Germinal center (tissue), 1 donor: ENCODE measurements at regions not wholly inside any gene's neighbourhood (a gene's known extent, or its start where the extent isn't known, plus 50 kb on each side); places are given as distances from the start of the nearest gene placed in this dataset.
"Not testable (repeated sequence)": the region's sequence is repeated elsewhere in the genome, so short reads cannot be mapped to it uniquely, and the experiment has no call there.

Experiments
- DNase-seq: peaks from one replicate; pipeline ENCODE4 v3.0.0; 2012; ENCODE audit warnings: mixed read lengths, low spot score

- DNase-seq: no peak
Measured at GRCh38 chr12:42716491-42716891, 126.9 kb upstream of the PRICKLE1 start.

DNA sequence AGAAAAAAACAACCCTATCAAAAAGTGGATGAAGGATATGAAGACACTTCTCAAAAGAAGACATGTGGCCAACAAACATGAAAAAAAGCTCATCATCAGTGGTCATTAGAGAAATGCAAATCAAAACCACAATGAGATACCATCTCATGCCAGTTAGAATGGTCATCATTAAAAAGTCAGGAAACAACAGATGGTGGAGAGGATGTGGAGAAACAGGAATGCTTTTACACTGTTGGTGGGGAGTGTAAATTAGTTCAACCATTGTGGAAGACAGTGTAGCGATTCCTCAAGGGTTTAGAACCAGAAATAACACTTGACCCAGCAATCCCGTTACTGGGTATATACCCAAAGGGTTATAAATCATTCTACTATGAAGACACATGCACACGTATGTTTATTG, 124.0 kb upstream of the PRICKLE1 start:
- not testable (repeated sequence) for DNase-seq

DNA sequence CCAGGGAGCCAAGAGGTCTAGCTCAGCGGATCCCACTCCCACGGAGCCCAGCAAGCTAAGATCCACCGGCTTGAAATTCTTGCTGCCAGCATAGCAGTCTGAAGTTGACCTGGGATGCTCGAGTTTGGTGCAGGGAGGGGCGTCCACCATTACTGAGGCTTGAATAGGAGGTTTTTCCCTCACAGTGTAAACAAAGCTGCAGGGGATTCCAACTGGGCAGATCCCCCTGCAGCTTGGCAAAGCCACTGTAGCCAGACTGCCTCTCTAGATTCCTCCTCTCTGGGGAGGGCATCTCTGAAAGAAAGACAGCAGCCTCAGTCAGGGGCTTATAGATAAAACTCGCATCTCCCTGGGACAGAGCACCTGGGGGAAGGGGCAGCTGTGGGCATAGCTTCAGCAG, 118.8 kb upstream of the PRICKLE1 start:
- DNase-seq: not testable (repeated sequence)

GRCh38 chr12:42707312-42708226, 118.0 kb upstream of the PRICKLE1 start:
- DNase-seq: no peak

DNA sequence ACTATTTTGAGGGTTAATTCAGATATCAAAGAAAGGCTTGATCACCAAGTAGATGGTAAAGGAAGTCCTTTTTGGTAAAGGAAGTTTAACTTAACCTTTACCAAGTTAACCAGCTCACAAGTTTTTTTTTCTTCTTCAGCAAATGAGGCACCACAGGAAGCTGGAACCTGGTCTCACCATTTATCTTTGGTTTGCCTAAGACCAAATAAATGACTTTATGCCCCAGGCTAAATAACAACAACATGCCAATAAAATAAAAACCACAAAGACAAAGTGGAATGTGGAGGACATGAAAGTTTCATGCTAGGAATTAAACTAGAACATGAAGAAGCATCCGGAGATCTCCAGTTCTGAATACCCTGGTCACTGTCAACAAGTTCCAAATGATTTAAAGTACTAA, 116.8 kb upstream of the PRICKLE1 start:
- no peak for DNase-seq

DNA sequence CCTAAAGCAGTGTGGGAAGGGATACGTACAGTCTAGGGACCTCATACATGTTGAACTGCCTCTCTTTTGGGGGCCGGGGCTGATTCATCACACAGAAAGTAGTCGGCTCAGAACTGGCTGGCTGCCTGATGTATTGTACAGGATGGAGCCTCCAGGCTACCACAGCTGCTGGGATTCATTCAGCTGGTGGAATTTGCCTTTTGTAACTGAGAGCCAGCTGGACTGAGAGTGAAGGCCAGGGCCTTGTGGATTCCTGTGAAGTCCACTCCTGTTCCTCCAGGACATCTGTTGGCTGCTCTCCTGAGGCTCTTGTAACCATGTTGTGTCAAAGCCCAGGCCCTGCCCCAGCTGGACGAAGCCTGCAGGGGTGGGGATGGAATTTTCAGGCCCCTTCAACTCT, 116.3 kb upstream of the PRICKLE1 start:
- no peak for DNase-seq

DNA sequence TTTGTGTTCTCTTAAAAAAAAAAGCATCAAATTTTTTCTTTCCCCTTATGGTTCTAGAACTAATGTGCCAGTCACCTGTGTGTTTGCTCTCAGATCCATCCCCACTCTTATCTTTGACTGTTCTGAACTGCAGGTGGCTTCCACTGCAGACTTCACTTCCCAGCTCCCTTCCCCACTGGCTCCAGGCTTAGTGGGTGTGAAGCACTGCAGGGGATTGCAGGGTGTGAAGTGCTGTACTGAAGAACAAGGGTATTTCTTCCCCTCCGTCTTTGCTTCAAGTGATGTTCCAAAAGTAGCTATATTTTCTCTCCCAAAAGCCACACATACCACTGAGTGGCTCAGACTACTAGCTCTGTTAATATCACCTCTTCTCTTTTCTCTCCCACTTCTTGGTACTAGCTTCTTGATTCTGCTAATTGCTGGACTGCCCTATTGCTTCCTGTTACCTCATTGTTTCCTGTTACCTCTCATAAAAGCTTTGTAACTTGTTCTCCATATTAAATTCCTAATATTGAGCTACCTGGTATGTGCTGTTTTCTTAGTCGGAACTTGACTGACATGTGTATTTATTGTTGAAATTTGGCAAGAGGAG, 115.4 kb upstream of the PRICKLE1 start:
- DNase-seq: no peak

DNA sequence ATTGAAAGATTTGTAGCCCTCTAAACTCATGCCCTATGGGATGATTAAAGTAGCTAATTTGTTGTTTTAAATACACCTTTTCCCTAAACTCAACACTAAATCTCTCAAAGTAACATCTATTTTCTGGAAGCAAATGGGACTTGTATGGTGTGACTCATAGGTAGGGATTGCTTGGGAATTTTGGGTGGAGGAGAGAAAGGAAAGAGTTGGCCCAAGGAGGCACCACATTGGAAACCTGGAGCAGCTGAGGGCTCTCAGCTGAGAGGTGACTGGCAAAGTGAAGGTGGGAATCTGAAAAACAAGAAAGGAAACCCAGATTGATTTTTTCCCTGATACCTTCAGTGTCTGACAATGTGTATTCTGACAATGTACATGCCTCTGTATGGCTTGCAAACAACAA, 114.8 kb upstream of the PRICKLE1 start:
- no peak for DNase-seq

DNA sequence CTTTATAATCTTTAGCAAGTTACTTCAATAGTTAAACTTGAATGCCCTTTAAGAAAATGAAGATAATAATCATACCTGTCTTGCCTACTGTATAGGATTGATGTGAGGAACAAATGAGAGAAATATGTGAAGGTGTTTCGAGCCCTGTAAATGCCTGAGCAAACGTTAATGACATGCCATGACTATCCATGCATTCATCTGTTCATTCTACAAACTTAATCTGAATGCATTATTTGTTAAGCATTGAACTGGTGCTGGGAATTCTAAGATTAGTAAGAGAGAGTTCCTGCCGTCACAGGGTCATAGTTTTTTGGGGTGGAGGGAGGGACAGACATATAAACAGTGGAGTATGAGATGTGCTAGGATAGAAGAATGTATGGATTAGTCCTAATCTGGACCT, 111.5 kb upstream of the PRICKLE1 start:
- no peak for DNase-seq

GRCh38 chr12:42698213-42698612, 108.7 kb upstream of the PRICKLE1 start:
- DNase-seq: no peak

DNA sequence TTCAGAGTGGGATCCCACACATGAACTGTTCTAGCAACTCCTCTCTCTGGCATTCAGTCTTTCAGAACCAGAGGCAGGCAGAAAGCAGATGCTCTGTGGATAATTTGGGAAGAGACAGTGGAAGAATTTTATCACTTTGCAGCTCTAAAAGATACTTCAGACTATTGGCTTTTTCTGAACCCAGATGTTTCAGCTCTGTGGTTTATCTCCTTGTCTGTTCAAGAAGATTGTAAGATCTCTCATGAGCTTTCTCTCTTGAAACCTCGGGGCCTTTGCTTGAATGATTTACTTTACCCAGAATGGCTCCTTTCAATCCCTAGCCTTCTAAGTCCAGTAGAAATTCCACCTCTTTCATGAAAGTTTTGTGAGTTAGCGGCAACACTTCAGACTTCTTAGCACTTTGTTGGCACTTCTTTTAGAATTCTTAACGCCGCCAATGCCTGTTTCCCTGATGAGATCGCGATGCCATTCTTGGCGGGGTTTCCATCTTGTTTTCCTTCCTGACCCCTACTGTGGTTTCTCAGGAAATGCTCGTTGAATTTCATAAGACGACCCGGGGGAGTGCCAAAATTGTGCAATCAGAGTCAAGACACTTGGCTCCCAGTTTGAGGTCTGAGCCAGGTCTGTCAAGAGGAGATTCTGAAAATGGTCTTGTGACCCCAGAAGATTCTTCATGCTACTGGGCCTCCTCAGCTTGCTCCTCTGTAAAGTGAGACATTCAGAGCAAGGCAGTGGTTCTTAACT, 107.0 kb upstream of the PRICKLE1 start:
- no peak for DNase-seq

- no peak for DNase-seq
Measured at GRCh38 chr12:42695490-42695995, 106.0 kb upstream of the PRICKLE1 start.

- DNase-seq: no peak
Measured at GRCh38 chr12:42692749-42693148, 103.2 kb upstream of the PRICKLE1 start.

GRCh38 chr12:42691991-42692557, 102.5 kb upstream of the PRICKLE1 start:
- DNase-seq: no peak

GRCh38 chr12:42690264-42690663, 100.7 kb upstream of the PRICKLE1 start:
- DNase-seq: no peak

GRCh38 chr12:42689699-42690098, 100.2 kb upstream of the PRICKLE1 start:
- no peak for DNase-seq

- DNase-seq: no peak
Measured at GRCh38 chr12:42686514-42687172, 97.1 kb upstream of the PRICKLE1 start.

- no peak for DNase-seq
Measured at GRCh38 chr12:42684802-42685071, 95.2 kb upstream of the PRICKLE1 start.

GRCh38 chr12:42683933-42684801, 94.6 kb upstream of the PRICKLE1 start:
- DNase-seq: no peak

DNA sequence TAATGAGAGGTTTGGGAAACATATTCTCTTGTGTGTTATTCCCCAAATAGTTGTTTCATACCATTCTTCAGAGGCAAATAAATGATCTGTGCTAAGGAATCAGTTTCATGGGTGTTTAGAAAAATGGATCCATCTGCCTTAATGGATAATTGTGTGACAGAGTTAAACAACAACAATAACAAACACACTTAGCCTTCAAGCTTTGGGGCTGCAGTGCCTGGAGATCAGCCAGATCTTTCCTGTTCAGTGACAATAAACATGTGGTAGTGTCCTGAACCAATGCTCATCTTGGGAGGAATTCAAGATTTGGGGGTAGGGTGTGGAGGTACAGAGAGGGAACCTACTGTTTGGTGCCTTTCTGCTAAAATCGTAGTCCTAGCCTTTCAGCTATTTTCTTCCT, 93.7 kb upstream of the PRICKLE1 start:
- no peak for DNase-seq

DNA sequence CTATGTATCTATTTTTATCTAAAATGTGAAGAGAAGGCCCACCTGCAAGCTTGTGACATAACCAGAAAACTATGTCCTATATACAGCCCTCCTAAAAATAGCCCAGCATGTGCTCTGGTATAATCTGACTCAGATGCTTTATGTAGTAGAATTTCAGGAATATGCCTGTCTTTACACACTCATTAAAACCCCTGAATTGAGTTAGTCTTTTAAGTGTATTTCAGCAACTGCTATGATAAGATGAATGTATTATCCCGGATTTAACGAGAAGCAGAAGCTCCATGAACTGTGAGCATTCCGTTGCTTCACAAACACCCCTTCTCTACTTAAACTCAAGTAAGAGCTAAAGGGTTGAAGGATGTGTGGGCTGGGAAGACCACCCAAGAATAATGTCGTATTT, 89.9 kb upstream of the PRICKLE1 start:
- DNase-seq: no peak
